ENCODE measurements at regions not wholly inside any gene's neighbourhood (a gene's known extent, or its start where the extent isn't known, plus 50 kb on each side); places are given as distances from the start of the nearest gene placed in this dataset.

DNA sequence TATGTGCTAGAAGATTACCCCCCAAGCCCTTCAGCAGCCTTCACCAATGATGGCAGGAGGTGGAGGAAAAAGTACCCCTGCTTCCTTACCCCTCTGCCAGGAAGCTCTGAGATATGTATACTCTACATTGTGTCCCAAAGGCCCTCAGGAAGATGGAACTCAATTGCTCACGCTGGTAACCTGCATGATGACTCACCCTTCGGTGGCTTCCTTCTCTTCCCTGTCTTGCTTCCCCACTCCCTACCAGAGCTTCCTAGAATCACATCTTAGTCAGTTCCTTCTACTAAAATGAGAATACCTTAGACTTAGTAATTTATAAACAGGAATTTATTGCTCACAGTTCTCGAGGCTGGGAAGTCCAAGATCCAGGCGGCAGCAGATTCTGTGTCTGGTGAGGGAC, 405.6 kb downstream of the TYW1 start:
- Histone ChIP-seq H4K20me1 (replicated peaks in 1 of 2; ENCODE audit: control insufficient read depth in 1 of 2, insufficient read depth in 2 of 2, low read length in 2 of 2) (no peaks in the 10 kb centered on the region), H2AK5ac (ENCODE audit: low read depth, low read length) (no peak overlapping the region), H2BK12ac (ENCODE audit: low read depth, low read length) (no peak overlapping the region), H2AFZ (ENCODE audit: low read length) (no peak overlapping the region), H3K9me3 (ENCODE audit: insufficient read depth in 2 of 2, low read depth in 1 of 2, low read length in 1 of 2) (no peaks in the 10 kb centered on the region), H4K8ac (ENCODE audit: extremely low read depth, insufficient read depth, low read length) (no peak overlapping the region), H3K27me3 (replicated peaks in 1 of 4; ENCODE audit: control insufficient read depth in 3 of 4, extremely low read depth in 1 of 4, insufficient read depth in 3 of 4, low read length in 3 of 4) (no peaks in the 10 kb centered on the region), H3K14ac (ENCODE audit: insufficient read length) (no peak overlapping the region), H3K36me3 (ENCODE audit: control insufficient read depth in 2 of 4, insufficient read depth in 4 of 4, low read length in 3 of 4) (no peaks in the 10 kb centered on the region), H3K79me2 (ENCODE audit: control insufficient read depth in 1 of 2, insufficient read depth in 2 of 2, low read length in 2 of 2) (no peaks in the 10 kb centered on the region), H3K4me1 (replicated peaks in 1 of 4; ENCODE audit: control insufficient read depth in 3 of 4, insufficient read depth in 4 of 4, low read length in 3 of 4) (no peaks in the 10 kb centered on the region), H4K5ac (ENCODE audit: insufficient read length, low read depth, low read length) (no peak overlapping the region), H3K23ac (ENCODE audit: insufficient read length) (no peak overlapping the region), H3K4me3 (ENCODE audit: extremely low read depth in 1 of 4, insufficient read depth in 2 of 4, low read depth in 3 of 4, low read length in 4 of 4) (no peak overlapping the region), H3K56ac (replicated peaks; ENCODE audit: insufficient read length, low read depth, low read length) (no peak overlapping the region), H2BK20ac (ENCODE audit: low read length) (no peak overlapping the region), H2BK15ac (ENCODE audit: low read length) (no peak overlapping the region), H4K91ac (replicated peaks; ENCODE audit: insufficient read length, low read length) (no peak overlapping the region), H3K9ac (replicated peaks in 1 of 4; ENCODE audit: extremely low read depth in 1 of 4, low read depth in 3 of 4, low read length in 3 of 4) (no peak overlapping the region), H3K4ac (replicated peaks; ENCODE audit: insufficient read length, low read depth, low read length) (no peak overlapping the region), H3K18ac (ENCODE audit: extremely low read depth, low read length) (no peak overlapping the region), H3K4me2 (ENCODE audit: insufficient read depth in 1 of 2, low read depth in 2 of 2, low read length in 2 of 2) (no peak overlapping the region), H2BK5ac (ENCODE audit: low read depth, low read length) (no peak overlapping the region), H3K23me2 (ENCODE audit: low read depth, low read length) (no peaks in the 10 kb centered on the region), H2BK120ac (replicated peaks; ENCODE audit: low read depth, low read length) (no peak overlapping the region), H3K27ac (ENCODE audit: low read depth, low read length) (no peak overlapping the region), H3K79me1 (ENCODE audit: low read depth, low read length) (no peaks in the 10 kb centered on the region; the same call in 1 of the 2 replicates)
- FAIRE-seq (no peak), DNase-seq (ENCODE audit: low read depth in 1 of 2, low spot score in 2 of 2) (no peak)
- ChIA-PET CTCF (ENCODE audit: partially characterized antibody) (interaction anchor here (1.4 kb wide), 1 partner anchor 24 kb away, joined by 3 read pairs; no protein-coding TSS in a partner anchor), POLR2A (ENCODE audit: partially characterized antibody) (no interaction called here)
- TF ChIP-seq EP300 (IDR thresholded peaks at IDR 0.05; ENCODE audit: borderline replicate concordance in 1 of 2, low read depth in 2 of 2, low read length in 2 of 2) (no peak), KDM5A (IDR thresholded peaks at IDR 0.05; ENCODE audit: low read length) (no peak), FOSL1 (IDR thresholded peaks at IDR 0.05; ENCODE audit: insufficient read depth, low read depth, low read length) (no peak)
- TF ChIP-seq, protein P1, sequence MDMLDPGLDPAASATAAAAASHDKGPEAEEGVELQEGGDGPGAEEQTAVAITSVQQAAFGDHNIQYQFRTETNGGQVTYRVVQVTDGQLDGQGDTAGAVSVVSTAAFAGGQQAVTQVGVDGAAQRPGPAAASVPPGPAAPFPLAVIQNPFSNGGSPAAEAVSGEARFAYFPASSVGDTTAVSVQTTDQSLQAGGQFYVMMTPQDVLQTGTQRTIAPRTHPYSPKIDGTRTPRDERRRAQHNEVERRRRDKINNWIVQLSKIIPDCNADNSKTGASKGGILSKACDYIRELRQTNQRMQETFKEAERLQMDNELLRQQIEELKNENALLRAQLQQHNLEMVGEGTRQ (IDR thresholded peaks at IDR 0.05; ENCODE audit: low read length) = no peak
- 84% methylated on average over 4 of the region's 4 CpGs; no CpG with 5 or more reads in 1 of the 2 experiments for WGBS, 2 experiments (ENCODE audit: extremely low coverage in 1 of 2, insufficient coverage in 1 of 2, insufficient read length in 1 of 2, insufficient replicate concordance in 2 of 2, low coverage in 1 of 2, low lambda C conversion rate in 2 of 2, missing lambda C conversion rate in 1 of 2)

All from H1 (cell line).